ENCODE measurements at regions not wholly inside any gene's neighbourhood (a gene's known extent, or its start where the extent isn't known, plus 50 kb on each side); places are given as distances from the start of the nearest gene placed in this dataset.
"Not testable (repeated sequence)": the region's sequence is repeated elsewhere in the genome, so short reads cannot be mapped to it uniquely, and the experiment has no call there.

DNA sequence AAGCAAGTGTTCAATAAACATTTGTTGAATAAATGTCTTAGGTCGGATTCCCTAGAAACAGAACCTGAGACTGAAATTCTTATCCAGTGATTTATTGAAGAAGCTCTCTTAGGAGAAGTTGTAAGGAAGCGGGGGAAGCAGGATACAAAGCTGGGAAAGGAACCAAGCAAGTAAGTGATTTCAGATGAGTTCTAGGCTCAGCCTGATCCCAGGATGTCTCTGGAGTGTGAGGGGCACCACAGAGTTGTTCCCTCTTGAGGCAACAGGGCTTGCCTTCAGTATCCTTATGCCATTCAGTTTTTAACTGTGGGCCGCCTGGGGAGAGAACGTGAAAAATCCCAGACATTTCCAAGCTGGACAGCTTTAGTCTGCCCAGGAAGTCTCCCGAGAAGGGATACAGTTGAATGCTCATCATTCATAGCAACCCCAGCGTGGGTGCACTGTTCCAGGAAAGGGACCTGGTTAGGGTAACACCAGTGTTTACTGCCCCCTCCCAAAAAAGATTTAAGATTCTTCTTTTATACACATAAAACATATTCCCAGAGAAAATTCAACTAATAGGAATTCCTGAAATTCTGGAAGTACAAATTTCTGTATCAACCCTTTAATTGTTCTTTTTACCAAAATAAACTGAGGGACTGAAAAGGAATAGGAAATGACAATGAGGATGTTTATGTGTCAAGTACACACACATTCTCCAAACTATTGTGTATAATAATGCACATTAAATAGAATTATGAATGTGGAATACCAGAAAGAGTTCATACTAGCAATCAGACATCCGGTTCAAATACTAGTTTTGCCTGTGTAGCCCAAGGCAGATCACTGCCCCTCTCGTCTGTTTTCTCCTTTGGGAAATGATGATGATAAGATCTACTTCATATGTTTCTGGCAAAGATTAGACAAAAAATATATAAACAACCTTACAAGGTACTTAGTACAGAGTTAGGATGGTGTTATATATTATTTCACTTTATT, 592.1 kb upstream of the CDH2 start:
- no peak for DNase-seq (ENCODE audit: low read depth)

DNA sequence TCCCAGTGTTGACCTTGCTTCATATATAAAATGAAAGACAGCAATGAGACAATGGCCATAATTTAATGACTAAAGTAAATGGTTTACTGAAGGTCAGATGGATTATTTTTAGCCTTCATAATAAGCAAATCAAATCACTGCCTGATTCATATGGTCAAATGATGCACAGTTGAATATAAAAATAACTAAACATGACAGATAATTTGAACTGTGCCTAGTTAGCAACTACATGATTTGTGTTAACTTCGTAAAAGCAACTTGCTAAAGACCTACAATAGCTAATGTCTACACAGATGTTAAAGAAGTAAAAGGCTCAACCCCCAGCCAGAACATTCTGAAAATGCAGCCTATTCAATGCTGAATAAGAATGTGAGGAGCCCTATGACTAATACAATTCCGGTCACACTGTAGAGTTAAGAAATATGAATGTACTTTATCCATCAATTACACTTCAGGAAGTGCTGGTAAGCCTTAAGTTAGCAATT, 590.8 kb upstream of the CDH2 start:
- peak; percentile 54 for DNase-seq (ENCODE audit: low read depth)

DNA sequence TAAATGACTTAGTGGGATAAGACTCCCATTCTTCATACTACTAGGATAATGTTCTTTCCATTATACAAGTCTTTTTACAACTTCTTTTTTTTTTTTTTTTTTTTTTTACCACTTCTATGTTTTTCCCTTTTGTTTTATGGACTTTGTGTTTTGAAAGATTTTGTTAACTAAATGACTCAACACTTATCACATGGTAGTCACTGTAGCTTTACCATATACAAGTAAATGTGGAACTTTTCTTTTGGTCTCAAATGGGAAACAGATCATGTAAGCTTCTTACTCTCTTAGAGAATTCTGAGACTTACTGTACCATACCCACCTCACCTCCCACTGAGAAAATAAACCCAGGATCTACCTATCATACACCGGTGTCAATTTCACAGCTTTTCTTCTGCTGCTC, 590.3 kb upstream of the CDH2 start:
- peak; percentile 25 for DNase-seq (ENCODE audit: low read depth)

DNA sequence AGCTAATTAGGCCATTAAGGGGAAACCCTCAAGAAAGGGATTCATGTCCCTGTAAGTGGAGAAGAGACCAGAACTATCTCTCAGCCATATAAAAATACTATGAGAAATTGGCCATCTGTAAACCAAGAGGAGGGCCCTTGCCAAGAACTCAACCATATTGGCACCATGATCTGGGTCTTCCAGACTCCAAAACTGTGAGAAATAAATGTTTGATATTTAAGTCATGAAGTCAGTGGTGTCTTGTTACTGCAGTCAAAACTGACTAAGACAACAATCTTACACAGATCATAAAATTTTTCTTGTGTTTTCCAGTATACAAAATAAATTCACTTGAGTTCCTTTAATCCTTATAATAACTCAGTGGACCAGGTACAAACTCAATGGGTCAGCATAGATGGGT, 589.8 kb upstream of the CDH2 start:
- DNase-seq (ENCODE audit: low read depth), result no peak

DNA sequence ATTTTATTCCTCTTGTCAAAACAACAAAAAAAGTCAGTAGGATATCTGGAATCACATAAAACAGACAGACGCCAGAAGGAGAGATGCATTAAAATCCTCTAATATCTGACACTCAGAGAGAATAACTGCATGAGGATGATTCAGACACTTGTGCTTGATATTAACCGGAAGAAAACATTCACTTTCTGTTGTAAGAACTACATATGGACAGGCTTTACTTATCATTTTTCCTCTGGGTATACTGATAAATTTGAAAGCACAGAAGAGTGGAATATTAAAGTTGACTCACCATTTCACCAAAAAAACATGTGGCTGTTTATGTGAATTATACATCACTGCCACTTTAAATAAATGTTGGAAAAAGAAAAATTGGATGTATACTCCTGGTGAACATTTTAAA, 589.1 kb upstream of the CDH2 start:
- peak; percentile 23 for DNase-seq (ENCODE audit: low read depth)

DNA sequence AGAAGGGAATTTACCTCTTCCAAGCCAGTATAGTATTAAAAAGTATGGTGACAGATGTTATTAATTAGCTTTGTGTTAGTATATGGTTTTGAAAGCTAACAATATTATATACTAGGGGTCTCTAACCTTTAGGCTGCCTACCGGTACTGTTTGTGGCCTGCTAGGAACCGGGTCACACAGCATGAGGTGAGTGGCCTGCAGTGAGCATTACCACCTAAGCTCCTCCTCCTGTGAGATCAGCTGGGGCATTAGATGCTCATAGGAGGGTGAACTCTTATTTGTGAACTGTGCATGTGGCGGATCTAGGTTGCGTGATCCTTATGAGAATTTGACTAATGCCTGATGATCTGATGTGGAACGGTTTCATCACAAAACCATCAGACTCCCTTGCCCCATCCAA, 583.4 kb upstream of the CDH2 start:
- DNase-seq (ENCODE audit: low read depth), result no peak

DNA sequence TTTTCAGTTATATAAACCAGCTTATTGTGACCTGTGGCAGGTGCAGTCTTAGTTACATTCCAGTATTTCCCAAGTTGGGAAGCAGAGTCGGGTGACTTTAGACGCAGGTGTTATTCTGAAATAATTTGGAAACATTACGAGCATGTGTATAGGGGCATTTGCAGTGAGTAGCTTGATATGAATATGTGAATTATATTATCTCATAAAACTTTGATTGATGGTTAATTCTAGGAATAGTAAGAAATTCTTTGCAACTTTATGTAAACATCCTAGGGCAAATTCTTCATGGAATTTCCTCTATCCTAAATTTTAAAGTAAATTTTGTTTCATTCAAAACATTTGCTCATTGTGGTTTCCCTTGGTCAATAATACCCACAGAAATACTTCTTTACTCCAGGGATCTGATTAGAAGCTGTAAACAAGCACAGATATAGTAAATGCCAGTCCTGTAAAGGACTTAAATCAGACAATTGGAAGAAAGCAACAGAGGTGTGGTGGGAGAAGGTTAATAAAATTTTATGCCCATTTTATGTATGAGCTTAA, 580.6 kb upstream of the CDH2 start:
- DNase-seq (ENCODE audit: low read depth), result no peak

DNA sequence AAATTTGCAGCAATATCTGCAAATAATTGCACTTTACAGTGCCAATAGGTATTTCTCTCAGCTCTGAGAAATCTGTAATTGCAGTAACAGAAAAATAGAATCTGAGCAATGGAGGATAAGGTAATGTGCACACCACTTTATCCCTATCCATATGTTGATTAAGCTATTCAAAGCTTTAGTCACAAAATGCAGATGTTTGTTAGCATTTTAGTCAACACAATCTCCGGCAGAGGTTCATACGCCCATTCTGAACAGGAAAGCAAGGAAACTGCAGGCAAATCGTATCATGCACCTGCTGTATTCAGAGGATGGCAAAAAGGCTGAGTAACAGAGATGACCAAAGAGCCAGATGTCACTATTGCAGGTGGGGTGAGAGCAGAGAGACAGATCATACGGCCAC, 566.2 kb upstream of the CDH2 start:
- no peak for DNase-seq (ENCODE audit: low read depth)

DNA sequence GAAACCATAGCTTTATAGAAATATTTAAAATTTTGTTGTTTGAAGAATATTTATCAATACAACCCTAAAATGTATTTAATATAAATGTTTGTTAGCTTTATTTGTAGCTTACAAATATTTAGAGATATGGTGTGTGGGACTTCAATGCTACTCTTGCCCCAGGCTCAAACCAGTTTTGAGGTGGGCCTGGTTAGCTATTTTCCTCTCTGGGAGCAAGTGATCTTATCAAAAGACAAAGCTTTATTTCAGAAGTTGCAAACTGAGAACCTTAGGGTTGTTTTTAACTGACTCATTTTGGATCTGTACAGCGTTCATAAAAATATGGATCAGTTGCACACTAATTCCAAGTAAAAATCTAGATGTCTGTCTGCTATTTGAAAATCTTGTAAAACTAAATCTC, 563.6 kb upstream of the CDH2 start:
- DNase-seq (ENCODE audit: low read depth), result no peak

DNA sequence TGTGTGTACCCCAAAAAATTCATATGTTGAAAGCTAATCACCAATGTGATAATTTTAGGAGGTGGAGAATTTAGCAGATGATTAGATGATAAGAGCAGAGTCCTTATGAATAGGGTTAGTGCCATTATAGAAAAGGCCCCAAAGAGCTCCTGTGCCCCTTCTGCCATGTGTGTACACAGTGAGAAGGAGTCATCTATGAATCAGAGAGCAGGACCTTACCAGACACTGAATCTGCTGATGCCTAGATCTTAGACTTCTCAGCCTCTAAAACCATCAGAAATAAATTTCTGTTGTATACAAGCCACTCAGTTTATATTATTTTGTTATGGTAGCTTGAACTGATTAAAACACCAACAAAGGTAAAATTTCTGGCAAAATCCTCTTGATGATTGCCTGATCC, 560.0 kb upstream of the CDH2 start:
- no peak for DNase-seq (ENCODE audit: low read depth)

DNA sequence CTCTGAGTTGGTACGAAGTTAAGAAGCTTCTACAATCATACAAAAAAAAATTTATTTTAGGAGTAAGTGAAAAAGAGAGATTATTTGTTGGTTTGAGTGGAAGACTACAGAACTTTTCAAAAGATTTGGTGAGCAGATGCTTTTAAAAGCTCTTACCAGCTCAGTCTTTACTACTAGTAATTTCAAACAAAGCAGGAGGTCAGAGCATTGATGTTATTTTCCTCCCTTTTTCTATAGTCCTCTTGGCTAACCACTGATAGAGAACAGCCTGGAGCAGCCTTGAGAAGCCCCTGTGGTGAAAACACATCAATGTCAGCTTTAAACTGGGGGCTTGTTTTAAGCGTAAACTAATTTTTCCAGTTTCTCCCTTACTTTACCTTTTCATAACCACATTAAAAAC, 559.3 kb upstream of the CDH2 start:
- DNase-seq (ENCODE audit: low read depth), result no peak

DNA sequence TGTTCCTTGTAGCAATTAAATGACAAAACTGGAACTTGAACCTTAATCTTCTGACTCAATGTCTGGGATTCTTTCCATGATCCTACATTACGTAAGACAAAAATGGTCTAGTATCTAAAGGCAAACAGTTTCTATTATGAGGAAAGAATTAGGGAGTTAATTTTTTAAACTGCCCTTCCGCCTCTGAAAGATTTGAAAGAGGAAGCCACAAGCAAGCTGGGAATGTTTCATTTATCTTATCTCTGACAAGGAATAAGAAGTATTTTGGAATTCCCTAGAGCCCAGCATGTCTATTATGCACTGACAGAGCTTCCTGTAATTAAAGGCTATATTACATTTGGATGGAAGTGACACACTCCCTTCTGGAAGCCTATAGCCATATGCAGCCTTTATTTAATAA, 558.8 kb upstream of the CDH2 start:
- DNase-seq (ENCODE audit: low read depth), result peak; percentile 82

DNA sequence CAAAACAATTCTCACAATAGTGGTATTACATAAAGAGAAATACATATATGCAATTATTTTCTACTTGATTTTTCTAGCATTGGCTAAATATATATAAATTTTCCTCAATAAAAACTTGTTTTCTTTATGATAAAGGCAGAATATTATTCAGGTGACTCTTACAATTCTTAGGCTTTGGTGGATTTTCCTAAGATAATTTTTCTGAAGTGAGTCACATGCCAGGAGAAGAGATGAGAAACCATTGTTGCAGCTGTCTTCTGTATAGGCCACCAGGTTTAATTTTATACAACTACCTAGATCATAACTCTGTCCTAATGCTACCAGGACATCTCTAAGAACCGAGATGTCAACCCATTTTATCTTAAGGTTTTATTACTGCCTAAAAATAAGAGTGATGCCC, 552.4 kb upstream of the CDH2 start:
- DNase-seq (ENCODE audit: low read depth), result no peak

DNA sequence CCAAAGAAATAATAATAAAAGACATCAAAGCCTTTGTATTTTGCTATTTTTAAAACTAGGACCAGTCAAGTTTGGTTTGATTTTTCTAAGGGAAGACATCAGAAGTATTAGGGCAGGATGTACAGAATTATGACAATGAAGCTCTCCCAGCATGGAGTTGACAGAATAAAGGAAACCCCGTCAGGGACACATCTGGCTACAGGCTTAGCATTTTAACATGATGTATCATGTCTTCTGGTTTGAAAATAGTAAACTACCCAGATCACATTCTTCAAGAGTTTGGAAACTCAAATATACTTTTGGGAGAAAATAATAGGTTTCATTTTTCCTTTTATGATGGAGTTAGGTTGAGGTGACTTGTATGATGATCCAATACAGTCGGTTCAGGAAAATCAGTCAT, 552.0 kb upstream of the CDH2 start:
- DNase-seq (ENCODE audit: low read depth), result no peak

DNA sequence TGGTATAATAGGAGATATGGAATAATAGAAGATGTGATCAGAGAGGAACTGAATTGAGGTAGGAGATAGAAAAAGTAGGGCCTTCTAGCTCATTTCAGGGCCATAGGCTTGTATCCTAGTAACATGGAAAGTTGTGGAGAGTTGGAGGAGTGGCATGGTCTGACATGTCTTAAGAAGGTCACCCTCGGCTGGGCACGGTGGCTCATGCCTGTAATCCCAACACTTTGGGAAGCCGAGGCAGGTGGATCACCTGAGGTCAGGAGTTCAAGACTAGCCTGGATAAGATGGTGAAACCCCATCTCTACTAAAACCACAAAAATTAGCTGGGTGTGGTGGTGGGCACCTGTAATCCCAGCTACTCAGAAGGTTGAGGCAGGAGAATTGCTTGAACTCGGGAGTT, 550.3 kb upstream of the CDH2 start:
- not testable (repeated sequence) for DNase-seq (ENCODE audit: low read depth)

DNA sequence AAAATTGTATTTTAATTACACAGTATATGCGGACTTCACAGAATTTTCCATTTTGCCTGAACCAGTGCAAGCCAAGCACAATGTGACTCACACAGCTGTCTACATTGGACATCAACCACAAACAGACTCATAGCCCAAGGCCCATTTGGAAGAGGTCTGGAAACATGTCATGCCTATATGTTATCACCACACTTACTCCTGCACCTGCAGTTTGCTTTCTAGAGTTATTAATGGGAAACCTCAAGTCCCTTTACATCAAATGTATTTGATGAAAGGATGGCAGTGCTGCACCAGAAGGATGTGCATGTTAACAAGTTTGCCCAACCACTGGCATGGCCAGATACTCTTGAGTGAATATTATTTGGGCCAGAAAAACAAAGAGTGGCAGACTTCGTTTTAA, 548.9 kb upstream of the CDH2 start:
- DNase-seq (ENCODE audit: low read depth), result peak; percentile 21

DNA sequence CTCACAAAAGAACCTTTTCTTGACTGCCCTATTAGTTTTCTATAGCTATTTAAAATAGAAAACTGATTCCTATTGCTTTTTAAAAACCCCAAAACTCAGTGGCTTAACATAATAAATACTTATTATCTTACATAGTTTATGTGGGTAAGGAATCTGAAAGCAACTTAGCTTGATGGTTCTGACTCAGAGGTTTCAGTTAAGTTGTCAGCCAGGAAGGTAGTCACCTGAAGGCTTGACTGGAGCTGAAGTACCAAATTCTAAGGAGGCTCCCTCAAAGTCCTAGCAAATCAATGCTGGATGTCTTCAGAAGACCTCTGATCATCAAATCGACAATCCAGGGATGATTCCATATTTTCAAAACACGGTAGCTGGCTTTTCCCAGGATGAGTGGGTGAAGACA, 546.6 kb upstream of the CDH2 start:
- no peak for DNase-seq (ENCODE audit: low read depth)

DNA sequence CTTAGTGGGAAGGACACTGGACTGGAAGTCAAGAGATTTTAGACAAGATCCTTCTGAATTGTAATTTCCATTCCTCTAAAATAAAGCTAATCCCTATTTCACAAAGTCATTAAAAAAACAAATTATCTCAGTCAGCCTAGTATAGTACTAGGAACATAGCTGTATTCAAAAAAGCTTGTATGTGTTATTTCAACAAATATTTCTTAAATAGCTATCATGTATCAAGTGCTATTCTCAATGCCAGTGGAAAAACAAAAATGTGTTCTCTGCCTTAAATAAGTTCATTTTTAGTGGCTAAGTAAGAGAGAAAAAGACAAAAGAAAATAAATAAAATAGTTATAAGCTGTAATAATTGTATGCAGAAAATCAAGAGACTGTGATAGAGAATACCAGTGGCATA, 541.8 kb upstream of the CDH2 start:
- no peak for DNase-seq (ENCODE audit: low read depth)

DNA sequence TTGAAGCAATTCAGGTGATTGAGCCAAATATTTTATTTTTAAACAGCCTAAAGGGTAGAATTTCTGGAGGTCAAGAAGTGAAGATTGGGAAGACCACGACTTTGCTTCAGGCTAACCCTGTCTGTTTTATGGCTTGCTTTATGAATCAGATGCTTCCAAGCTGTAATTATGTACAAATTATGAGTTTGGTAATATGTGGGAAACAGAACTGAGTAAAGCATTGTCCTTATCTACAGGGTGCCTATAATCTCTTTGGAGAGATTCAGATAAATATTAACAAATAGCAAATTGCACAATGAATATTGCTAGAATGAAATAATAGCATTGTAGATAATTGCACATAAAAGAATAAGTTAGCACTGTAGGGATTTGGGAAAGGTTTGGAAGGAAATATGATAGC, 539.4 kb upstream of the CDH2 start:
- no peak for DNase-seq (ENCODE audit: low read depth)

DNA sequence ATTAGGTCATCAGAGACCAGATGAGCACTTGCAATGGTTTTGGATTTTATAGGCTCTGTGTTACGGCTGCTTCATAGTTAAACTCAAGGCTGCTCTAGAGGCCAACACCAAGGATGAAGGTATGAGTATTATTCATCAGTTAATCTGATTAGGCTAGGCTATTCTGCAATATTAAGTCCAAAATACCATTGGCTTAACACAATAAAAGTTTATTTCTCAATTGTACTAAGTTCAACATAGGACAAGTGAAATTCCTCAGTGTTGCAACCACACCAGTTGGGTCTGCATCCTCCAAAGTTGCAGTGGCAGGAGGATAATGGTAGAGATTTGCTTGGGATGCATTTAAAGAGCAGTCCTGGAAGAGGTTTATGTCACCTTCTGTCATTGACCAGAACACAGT, 538.3 kb upstream of the CDH2 start:
- no peak for DNase-seq (ENCODE audit: low read depth)

DNA sequence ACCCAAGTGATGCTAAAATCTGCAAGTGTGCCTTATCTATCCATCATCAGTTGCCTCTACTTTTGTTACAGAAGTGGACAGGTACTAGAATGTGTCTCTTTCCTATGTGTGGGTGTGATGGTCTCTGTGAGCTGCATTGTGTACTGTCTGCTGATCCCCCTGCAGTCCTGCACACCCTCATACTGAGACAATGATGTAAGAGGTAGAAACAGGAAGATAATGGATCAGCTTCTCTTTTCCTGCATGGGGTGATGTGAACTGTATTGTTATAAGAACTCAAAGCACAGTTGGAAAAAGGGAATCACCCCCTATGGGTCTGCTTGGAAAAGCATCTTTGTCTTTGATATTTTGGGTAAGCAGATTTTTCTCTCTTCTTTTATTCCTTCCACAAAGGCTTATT, 537.6 kb upstream of the CDH2 start:
- DNase-seq (ENCODE audit: low read depth), result no peak

DNA sequence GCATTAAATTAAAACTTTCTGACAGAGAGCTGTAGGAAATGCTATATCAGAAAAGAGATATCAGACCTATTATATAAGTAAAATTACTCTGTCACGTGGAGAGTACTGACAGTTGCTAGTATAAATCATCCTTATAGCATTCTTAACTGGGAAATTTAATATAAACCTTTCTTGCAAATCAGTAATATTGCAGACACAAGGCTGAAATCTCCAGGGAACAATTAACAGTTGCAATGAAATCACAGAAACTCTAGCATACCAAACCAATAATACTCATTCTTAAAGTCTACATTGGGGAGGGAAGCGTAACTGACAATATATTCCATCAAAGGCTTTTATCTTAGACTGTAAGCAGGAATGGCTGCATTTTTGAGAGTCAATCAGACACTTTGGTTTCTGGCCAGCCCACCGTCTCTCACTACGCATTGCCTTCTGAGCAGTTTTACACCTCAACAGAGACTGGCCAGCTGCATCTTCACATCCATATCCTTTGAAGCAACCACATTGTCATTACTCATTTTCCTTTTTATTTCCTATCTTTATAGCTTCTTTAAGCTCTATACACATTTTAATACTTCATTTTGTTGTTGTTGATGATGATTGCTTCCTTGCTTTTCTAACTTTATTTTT, 536.0 kb upstream of the CDH2 start:
- DNase-seq (ENCODE audit: low read depth), result no peak

DNA sequence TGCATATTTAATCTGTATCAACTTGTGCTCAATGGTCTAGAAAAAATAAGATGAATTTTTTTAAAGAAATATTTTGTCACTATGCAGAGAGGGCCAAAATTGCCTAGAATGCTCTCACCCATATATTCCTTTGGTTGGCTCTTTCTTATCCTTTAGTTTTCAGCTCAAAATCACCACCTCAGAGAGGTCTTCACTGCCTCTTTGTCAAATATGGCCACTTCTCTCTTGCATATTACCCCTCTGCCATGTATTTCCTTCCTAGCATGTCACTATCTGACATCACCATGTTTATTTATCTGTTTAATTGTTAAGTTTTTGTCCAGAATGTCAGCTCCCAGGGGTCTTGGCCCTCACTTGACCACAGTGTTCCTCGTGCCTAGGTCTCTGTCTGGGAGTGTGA, 535.2 kb upstream of the CDH2 start:
- DNase-seq (ENCODE audit: low read depth), result no peak
